NB4 (cell line): ENCODE measurements at regions not wholly inside any gene's neighbourhood (a gene's known extent, or its start where the extent isn't known, plus 50 kb on each side); places are given as distances from the start of the nearest gene placed in this dataset.

Experiments used
- DNase-seq: peaks from one replicate; pipeline ENCODE4 v3.0.0; 2010; ENCODE audit warnings: low read depth
- H3K4me3 ChIP-seq: one replicate; pipeline ENCODE4 v1.5.1; 2011; ENCODE audit warnings: mild to moderate bottlenecking, low read depth, low read length, moderate library complexity
- MYC ChIP-seq: IDR thresholded peaks from 2 replicates; pipeline ENCODE4 v1.6.1; 2011; ENCODE audit warnings: low read depth, low read length
- POLR2A ChIP-seq: IDR thresholded peaks from 2 replicates; pipeline ENCODE4 v1.6.1; 2011; ENCODE audit warnings: mild to moderate bottlenecking; ENCODE audit not compliant: insufficient read length; ENCODE audit errors: extremely low read depth
- TF ChIP-seq, protein P1 (sequence below): IDR thresholded peaks from 2 replicates; pipeline ENCODE4 v1.6.1; 2011; ENCODE audit warnings: low read depth, low read length
- TF ChIP-seq, protein P2 (sequence below): IDR thresholded peaks from one replicate; pipeline ENCODE4 v1.5.1; 2012; ENCODE audit warnings: low read depth, low read length

DNA sequence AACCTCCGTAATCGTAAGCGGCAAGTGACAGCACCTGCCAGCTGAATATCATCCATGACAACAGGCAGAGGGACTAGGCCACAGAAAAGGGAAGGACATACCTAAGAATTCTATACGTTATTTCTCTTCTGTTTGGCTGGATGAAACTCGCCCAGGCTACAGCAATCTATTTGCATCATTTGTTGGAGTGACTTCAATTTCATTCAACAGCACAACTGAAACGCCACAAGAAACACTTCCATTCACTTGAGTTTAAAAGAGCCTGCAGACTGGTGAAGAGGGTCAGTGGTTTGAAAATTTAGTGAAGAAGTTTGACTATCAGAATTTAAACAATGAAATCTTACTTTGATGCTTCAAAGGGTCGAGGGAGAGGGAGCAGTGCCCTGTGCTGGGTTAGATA is 378.7 kb downstream of the LMO4 start:
- DNase-seq = no peak
- H3K4me3 ChIP-seq = no peak overlapping the region
- TF ChIP-seq POLR2A = no peak
- TF ChIP-seq, protein P1, sequence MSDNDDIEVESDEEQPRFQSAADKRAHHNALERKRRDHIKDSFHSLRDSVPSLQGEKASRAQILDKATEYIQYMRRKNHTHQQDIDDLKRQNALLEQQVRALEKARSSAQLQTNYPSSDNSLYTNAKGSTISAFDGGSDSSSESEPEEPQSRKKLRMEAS = no peak
- TF ChIP-seq, protein P2, sequence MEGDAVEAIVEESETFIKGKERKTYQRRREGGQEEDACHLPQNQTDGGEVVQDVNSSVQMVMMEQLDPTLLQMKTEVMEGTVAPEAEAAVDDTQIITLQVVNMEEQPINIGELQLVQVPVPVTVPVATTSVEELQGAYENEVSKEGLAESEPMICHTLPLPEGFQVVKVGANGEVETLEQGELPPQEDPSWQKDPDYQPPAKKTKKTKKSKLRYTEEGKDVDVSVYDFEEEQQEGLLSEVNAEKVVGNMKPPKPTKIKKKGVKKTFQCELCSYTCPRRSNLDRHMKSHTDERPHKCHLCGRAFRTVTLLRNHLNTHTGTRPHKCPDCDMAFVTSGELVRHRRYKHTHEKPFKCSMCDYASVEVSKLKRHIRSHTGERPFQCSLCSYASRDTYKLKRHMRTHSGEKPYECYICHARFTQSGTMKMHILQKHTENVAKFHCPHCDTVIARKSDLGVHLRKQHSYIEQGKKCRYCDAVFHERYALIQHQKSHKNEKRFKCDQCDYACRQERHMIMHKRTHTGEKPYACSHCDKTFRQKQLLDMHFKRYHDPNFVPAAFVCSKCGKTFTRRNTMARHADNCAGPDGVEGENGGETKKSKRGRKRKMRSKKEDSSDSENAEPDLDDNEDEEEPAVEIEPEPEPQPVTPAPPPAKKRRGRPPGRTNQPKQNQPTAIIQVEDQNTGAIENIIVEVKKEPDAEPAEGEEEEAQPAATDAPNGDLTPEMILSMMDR = no peak
- TF ChIP-seq MYC = no peak

DNA sequence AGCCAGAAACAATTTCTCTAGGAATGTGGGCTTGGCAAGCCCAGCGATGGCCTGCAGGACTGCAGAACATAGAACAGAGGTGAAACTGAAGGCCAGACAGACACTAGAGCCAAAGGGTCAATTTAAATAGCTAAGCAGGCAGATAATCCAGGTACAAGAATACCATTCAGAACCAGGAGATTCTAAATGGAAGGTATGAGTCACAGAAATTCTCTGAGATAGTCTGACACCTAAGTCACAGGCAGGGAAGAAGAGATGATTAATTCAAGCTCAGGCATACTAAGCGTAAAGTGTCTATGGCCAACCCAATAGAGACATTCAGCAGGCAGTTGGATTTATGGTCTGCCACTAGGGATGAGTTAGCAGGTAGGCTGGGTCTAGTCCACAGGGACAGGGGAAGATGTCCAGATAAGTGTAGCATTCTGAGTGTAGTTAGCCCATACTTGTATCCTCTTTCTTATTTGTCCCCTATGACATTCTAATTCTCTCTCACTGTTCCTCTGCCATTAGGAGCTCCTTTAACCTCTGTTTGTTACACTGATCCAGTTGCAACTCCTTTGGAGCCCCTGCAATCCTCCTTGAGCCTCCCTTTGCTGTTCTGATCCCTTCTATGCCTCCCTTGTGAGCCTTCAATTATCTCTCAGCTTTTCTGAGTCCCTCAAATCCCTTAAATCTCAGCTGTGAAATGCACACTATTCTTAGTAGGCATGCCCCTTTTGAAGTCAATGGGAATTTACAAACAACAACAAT is 383.8 kb downstream of the LMO4 start:
- TF ChIP-seq, protein P1 = no peak
- TF ChIP-seq MYC = no peak
- TF ChIP-seq, protein P2 = no peak
- TF ChIP-seq POLR2A = no peak
- DNase-seq = no peak
- H3K4me3 ChIP-seq = no peak overlapping the region

DNA sequence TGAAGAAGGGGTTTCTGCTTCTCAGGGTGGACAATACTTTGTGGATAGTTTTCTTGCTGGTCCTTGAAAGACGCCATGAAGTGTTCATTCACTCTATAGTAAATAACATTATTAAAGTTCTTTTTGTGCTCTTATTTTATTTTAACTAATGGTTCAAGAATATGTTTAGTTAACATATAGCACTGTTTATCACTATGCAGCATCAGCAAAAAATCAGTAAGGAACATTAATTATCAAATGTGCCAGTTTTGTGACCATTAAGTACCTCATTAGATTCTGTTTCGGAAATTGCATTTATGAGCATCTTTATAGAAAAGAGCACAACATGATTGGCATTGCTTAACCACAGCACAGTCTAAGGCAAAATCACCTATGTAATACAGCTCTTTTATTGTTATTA is 385.6 kb downstream of the LMO4 start:
- no peak for DNase-seq
- TF ChIP-seq, protein P1 = no peak
- TF ChIP-seq, protein P2 = no peak
- TF ChIP-seq POLR2A = no peak
- no peak for TF ChIP-seq MYC
- H3K4me3 ChIP-seq = no peak overlapping the region

DNA sequence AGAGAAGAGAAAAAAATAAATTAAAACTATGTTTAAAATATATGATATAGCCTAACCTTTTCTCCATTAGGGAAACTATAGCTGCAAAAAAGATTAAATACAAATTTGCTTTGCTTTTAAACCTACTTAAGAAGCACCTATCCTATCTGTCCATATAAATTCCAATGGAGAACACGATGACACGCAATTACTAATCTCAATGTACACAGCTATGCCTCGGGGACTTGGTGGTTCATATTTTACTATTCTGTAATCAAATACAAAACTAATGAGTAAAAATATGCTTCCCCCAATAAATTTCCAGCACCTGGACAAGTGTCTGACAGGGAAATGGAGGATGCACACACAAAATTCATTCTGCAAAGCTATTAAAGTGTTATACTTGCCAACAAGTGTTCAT is 386.4 kb downstream of the LMO4 start:
- TF ChIP-seq MYC (no peak), POLR2A (no peak)
- TF ChIP-seq, protein P2 = no peak
- TF ChIP-seq, protein P1 = no peak
- DNase-seq = no peak
- no peak overlapping the region for H3K4me3 ChIP-seq

DNA sequence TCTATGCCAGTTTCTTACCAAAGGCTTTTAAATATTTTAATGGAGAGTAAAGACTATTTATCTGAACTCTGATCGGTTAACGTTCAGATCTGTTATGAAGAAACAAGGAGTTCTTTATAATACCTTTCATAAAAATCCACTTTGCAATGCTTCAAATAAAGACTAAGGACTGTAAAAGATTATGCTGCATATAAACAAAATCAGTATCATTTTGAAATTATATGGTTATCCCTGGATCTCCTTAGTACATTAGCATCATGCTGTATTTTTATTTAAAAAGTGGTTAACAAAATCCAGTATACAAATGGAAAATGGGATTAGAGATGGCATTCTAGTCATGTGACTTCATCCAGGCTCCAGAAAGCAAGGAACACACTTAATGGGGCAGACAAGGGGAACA is 386.8 kb downstream of the LMO4 start:
- no peak overlapping the region for H3K4me3 ChIP-seq
- TF ChIP-seq MYC (no peak), POLR2A (no peak)
- TF ChIP-seq, protein P1 = no peak
- TF ChIP-seq, protein P2 = no peak
- DNase-seq = no peak
